Spleen (tissue), 7 donors: ENCODE measurements at regions not wholly inside any gene's neighbourhood (a gene's known extent, or its start where the extent isn't known, plus 50 kb on each side); places are given as distances from the start of the nearest gene placed in this dataset.

Source experiments
- CTCF ChIP-seq, 11 experiments: fragments of 200-600 bp in 7 of 11; fragments of 450-650 bp in 4 of 11; sonication (generic) in 4 of 11; IDR thresholded peaks in 8 of 11; conservative IDR thresholded peaks in 3 of 11; 1 replicate in 7 of 11; 2 replicates in 4 of 11; pipeline versions ENCODE4 v1.4.0 to v1.8.0; 2016 to 2021; ENCODE audit warnings: antibody characterized with exemption in 11 of 11, inconsistent platforms in 4 of 11, mild to moderate bottlenecking in 1 of 11
- POLR2A ChIP-seq, 3 donors: fragments of 450-650 bp; IDR thresholded peaks; one replicate each; pipeline ENCODE4 v1.5.1; 2017; ENCODE audit warnings: antibody characterized with exemption in 3 of 3, mild to moderate bottlenecking in 1 of 3
- donor health status: DM: no; HTN: no; CAD: no; lungs with moderate emphysema.
- donor health status: DM: no; HTN: no; CAD: no.
- donor health status: DM: no; HTN: no; CAD: no.

- TF ChIP-seq CTCF (IDR thresholded peaks at IDR 0.05 in 8 of 11, conservative IDR thresholded peaks at IDR 0.05 in 3 of 11) (no peak), POLR2A (IDR thresholded peaks at IDR 0.05) (no peak)
These were observed 72.8 kb upstream of the SEMA3C start for GRCh38 chr7:80991654-80992053.
